Gastrocnemius medialis (tissue), 4 donors: ENCODE measurements at regions not wholly inside any gene's neighbourhood (a gene's known extent, or its start where the extent isn't known, plus 50 kb on each side); places are given as distances from the start of the nearest gene placed in this dataset.

Experiments used
- ATAC-seq, 2 donors: fragments of 150-250 bp; one replicate each; pipeline ENCODE4 v1.9.1; 2016
- DNase-seq, 2 donors: peaks; one replicate each; pipeline ENCODE4 v3.0.0-alpha.2; 2019
- H3K27ac ChIP-seq, 4 donors: fragments of 200-600 bp; sonication (generic); 1 replicate in 1 of 4; 2 replicates in 3 of 4; pipeline ENCODE4 v1.5.1; 2016 to 2018; ENCODE audit warnings: mild to moderate bottlenecking in 2 of 4, moderate library complexity in 1 of 4
- H3K27me3 ChIP-seq, 3 donors: fragments of 200-600 bp; sonication (generic) in 2 of 3; 1 replicate in 1 of 3; 2 replicates in 2 of 3; pipeline versions ENCODE4 v1.5.1 to v1.6.0; 2016 to 2019; ENCODE audit warnings: mild to moderate bottlenecking in 1 of 3, moderate library complexity in 1 of 3
- H3K36me3 ChIP-seq, 2 donors: fragments of 200-600 bp; sonication (generic) in 1 of 2; one replicate each; pipeline ENCODE4 v1.5.1; 2017 to 2018
- H3K4me1 ChIP-seq, 2 donors: fragments of 200-600 bp; sonication (generic) in 1 of 2; one replicate each; pipeline ENCODE4 v1.5.1; 2016 to 2017; ENCODE audit warnings: mild to moderate bottlenecking in 2 of 2
- H3K4me3 ChIP-seq, 4 donors: fragments of 200-600 bp; sonication (generic) in 3 of 4; 1 replicate in 1 of 4; 2 replicates in 3 of 4; pipeline ENCODE4 v1.5.1; 2016 to 2019; ENCODE audit warnings: mild to moderate bottlenecking in 2 of 4
- H3K9me3 ChIP-seq, 3 donors: fragments of 200-600 bp; sonication (generic) in 2 of 3; 1 replicate in 1 of 3; 2 replicates in 2 of 3; pipeline ENCODE4 v1.5.1; 2016 to 2019
- CTCF ChIP-seq, 5 experiments: fragments of 450-650 bp in 3 of 5; fragments of 200-600 bp in 2 of 5; sonication (generic) in 2 of 5; IDR thresholded peaks in 4 of 5; conservative IDR thresholded peaks in 1 of 5; 1 replicate in 4 of 5; 2 replicates in 1 of 5; pipeline ENCODE4 v1.5.1; 2016 to 2019; ENCODE audit warnings: antibody characterized with exemption in 5 of 5, mild to moderate bottlenecking in 3 of 5, moderate library complexity in 3 of 5
- POLR2A ChIP-seq, 2 donors: fragments of 450-650 bp; IDR thresholded peaks; one replicate each; pipeline ENCODE4 v1.6.1; 2017; ENCODE audit warnings: antibody characterized with exemption in 2 of 2, mild to moderate bottlenecking in 2 of 2, moderate library complexity in 2 of 2
- in situ Hi-C, 4 donors: fragments of 200-750 bp; cut with MboI; loops; one replicate each; pipeline versions ENCODE4 v1.15.0 to v1.8.0; 2017; ENCODE audit warnings: low sequenced_read_pairs in 4 of 4
- intact Hi-C: fragments of 100-400 bp; cut with DNase I; formaldehyde crosslinking; loops from one replicate; pipeline ENCODE4 v1.15.1; 2023; ENCODE audit warnings: low total_unique reads

DNA sequence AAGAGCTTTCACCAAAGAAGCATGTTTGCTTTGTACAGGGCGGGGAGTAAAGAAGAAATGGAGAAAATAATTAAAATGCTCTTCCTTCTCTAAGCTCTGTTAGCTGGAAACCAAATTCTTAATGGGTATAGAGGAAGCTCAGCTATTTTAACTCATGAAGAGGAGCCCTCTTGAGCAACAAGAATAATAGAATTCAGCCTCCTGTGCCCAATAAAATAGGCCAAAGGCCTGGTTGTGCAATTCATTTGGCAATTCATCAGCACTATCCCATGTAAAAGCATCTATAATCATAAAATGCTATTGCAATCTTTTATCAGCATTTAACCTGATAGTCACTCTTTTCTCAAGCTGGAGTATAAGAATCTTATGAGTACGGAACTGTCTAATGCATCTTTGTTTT lies 133.6 kb upstream of the CDH6 start:
- Histone ChIP-seq H3K4me1 (no peaks in the 10 kb centered on the region), H3K27ac (no peak overlapping the region), H3K36me3 (no peaks in the 10 kb centered on the region), H3K9me3 (no peaks in the 10 kb centered on the region), H3K27me3 (no peaks in the 10 kb centered on the region), H3K4me3 (no peak overlapping the region)
- in situ Hi-C loops (no loop called here), intact Hi-C loops (no loop called here)
- ATAC-seq (no peak), DNase-seq (no peak)
- no peak for TF ChIP-seq CTCF (IDR thresholded peaks at IDR 0.05 in 4 of 5, conservative IDR thresholded peaks at IDR 0.05 in 1 of 5)
- no peak for TF ChIP-seq POLR2A (IDR thresholded peaks at IDR 0.05)

DNA sequence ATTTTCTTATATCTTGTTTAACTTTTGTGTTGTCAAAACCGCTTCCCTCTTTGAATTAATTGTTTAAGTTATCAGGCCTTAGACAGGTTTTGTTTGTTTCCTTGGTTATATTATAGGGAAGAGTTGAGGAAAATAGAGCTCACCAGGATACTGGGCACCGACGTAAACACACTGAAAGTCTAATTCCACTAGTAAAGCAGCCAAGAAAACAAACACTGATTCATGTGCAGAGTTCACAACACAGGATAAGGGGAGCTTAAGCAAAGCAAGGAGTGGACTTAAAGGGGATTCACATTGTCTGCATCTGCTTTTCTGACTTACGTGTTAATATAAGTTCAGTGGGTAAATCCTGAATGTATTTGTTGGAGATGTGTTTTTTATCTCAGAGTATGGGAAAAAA lies 139.0 kb upstream of the CDH6 start:
- H3K9me3 ChIP-seq: no peaks in the 10 kb centered on the region
- intact Hi-C loops (no loop called here), in situ Hi-C loops (no loop called here)
- ATAC-seq (no peak), DNase-seq (no peak)
- no peaks in the 10 kb centered on the region for H3K27me3 ChIP-seq
- H3K27ac ChIP-seq: no peak overlapping the region
- no peaks in the 10 kb centered on the region for H3K36me3 ChIP-seq
- H3K4me1 ChIP-seq: no peaks in the 10 kb centered on the region
- H3K4me3 ChIP-seq: no peak overlapping the region
- TF ChIP-seq CTCF (IDR thresholded peaks at IDR 0.05 in 4 of 5, conservative IDR thresholded peaks at IDR 0.05 in 1 of 5): no peak
- TF ChIP-seq POLR2A (IDR thresholded peaks at IDR 0.05): no peak

GRCh38 chr5:31052937-31053658 lies 140.4 kb upstream of the CDH6 start:
- DNase-seq: no peak
- H3K27ac ChIP-seq: no peak overlapping the region
- no peak for ATAC-seq
- TF ChIP-seq CTCF (IDR thresholded peaks at IDR 0.05 in 4 of 5, conservative IDR thresholded peaks at IDR 0.05 in 1 of 5) (no peak), POLR2A (IDR thresholded peaks at IDR 0.05) (no peak)
- intact Hi-C loops (no loop called here), in situ Hi-C loops (no loop called here)
- H3K27me3 ChIP-seq: no peaks in the 10 kb centered on the region
- H3K4me1 ChIP-seq: no peaks in the 10 kb centered on the region
- no peak overlapping the region for H3K4me3 ChIP-seq
- H3K9me3 ChIP-seq: no peaks in the 10 kb centered on the region
- no peaks in the 10 kb centered on the region for H3K36me3 ChIP-seq

GRCh38 chr5:31051316-31051715 lies 142.2 kb upstream of the CDH6 start:
- no peak overlapping the region for H3K27ac ChIP-seq
- TF ChIP-seq POLR2A (IDR thresholded peaks at IDR 0.05) (no peak), CTCF (IDR thresholded peaks at IDR 0.05 in 4 of 5, conservative IDR thresholded peaks at IDR 0.05 in 1 of 5) (no peak)
- ATAC-seq: no peak
- no peaks in the 10 kb centered on the region for H3K4me1 ChIP-seq
- H3K4me3 ChIP-seq: no peak overlapping the region
- no peaks in the 10 kb centered on the region for H3K36me3 ChIP-seq
- in situ Hi-C loops (no loop called here), intact Hi-C loops (no loop called here)
- no peaks in the 10 kb centered on the region for H3K9me3 ChIP-seq
- no peaks in the 10 kb centered on the region for H3K27me3 ChIP-seq
- DNase-seq: no peak
